ENCODE measurements at regions not wholly inside any gene's neighbourhood (a gene's known extent, or its start where the extent isn't known, plus 50 kb on each side); places are given as distances from the start of the nearest gene placed in this dataset.

DNA sequence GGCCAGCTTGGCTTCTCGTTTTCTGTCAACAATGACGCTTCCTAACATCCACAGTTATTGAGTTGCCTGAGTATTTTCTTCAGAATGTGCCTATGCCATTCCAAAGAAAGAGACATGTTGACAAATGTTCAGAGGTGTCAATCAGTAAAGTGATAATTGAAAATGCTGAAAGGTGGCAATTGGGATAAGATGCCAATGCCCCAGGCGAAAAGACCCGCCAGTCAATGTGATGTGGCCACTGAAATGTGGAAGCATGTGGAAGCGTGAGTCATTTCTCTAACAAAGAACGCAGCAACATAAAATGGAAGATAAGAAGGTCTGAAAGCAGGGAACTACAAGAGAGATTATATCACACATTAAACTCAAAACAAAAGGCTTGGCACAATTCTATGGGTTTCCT, 882.2 kb upstream of the SLC10A2 start:
- Histone ChIP-seq H4K20me1 (replicated peaks; ENCODE audit: insufficient read depth) (no peaks in the 10 kb centered on the region), H3K4me2 (no peak overlapping the region), H3K27me3 (ENCODE audit: insufficient read depth) (no peaks in the 10 kb centered on the region), H3K4me1 (ENCODE audit: insufficient read depth) (no peaks in the 10 kb centered on the region), H3F3A (replicated peaks; ENCODE audit: low read depth) (no peaks in the 10 kb centered on the region), H2AFZ (no peak overlapping the region), H3K27ac (ENCODE audit: low read depth) (no peak overlapping the region), H3K9me2 (ENCODE audit: insufficient read depth) (no peaks in the 10 kb centered on the region; the same call in 1 of the 2 replicates), H3K36me3 (ENCODE audit: insufficient read depth) (no peaks in the 10 kb centered on the region), H3K4me3 (no peak overlapping the region), H3K79me2 (replicated peaks; ENCODE audit: insufficient read depth) (no peaks in the 10 kb centered on the region)
- DNase-seq (ENCODE audit: low spot score) = no peak
- H3K36me3 Mint-ChIP-seq (ENCODE audit: low read depth) = no peaks in the 10 kb centered on the region
- H3K27ac Mint-ChIP-seq = no peak overlapping the region
- no peak for TF ChIP-seq STAT1 (IDR thresholded peaks at IDR 0.05; ENCODE audit: unreplicated experiment)
- TF ChIP-seq JUNB (IDR thresholded peaks at IDR 0.05; ENCODE audit: unreplicated experiment) = no peak
- no peak for TF ChIP-seq CTCF (conservative IDR thresholded peaks at IDR 0.05; ENCODE audit: low read depth in 2 of 2)
- no peak for TF ChIP-seq CREB1 (CRISPR knock-in tag; IDR thresholded peaks at IDR 0.05; ENCODE audit: low read depth)
- no peak for TF ChIP-seq NANOG (IDR thresholded peaks at IDR 0.05; ENCODE audit: borderline replicate concordance)
- no peak for TF ChIP-seq ZNF331 (CRISPR knock-in tag; IDR thresholded peaks at IDR 0.05; ENCODE audit: low read depth)
- TF ChIP-seq EZH2 (IDR thresholded peaks at IDR 0.05; ENCODE audit: low read depth, unreplicated experiment) = no peak
- TF ChIP-seq ZNF114 (CRISPR knock-in tag; IDR thresholded peaks at IDR 0.05) = no peak
- no peak for TF ChIP-seq EZH2phosphoT487 (IDR thresholded peaks at IDR 0.05; ENCODE audit: unreplicated experiment)
- no peak for TF ChIP-seq POLR2AphosphoS5 (IDR thresholded peaks at IDR 0.05; ENCODE audit: low read depth)
- ATAC-seq = no peak
- no peak overlapping the region for H3K4me3 Mint-ChIP-seq
- no peaks in the 10 kb centered on the region for H3K4me1 Mint-ChIP-seq
- no peaks in the 10 kb centered on the region for H3K27me3 Mint-ChIP-seq (ENCODE audit: insufficient read depth, low read depth, poor library complexity)
- H3K9me3 Mint-ChIP-seq = no peaks in the 10 kb centered on the region

DNA sequence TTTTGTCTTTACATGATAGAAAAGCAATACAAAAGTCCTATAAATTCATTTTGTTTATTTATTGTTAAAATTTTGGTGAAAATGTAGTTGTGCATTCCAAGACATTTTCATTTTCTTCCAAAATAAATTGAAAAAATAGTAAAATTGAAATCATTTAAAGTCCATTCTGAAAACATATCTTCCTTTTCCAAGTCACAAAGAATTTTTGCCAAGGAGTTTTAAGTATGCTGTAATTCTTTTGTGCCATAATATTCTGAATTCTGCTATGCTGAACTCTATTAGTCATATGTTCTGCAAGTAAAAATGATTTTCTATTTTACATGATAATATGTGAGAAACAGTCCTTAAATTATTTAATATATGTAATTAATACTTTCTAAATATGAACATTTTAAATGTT, 879.6 kb upstream of the SLC10A2 start:
- no peaks in the 10 kb centered on the region for H3K27me3 Mint-ChIP-seq (ENCODE audit: insufficient read depth, low read depth, poor library complexity)
- DNase-seq (ENCODE audit: low spot score) = no peak
- H3K27ac ChIP-seq (ENCODE audit: low read depth) = no peak overlapping the region
- H3K27ac Mint-ChIP-seq = no peak overlapping the region
- H3K4me1 ChIP-seq (ENCODE audit: insufficient read depth) = no peaks in the 10 kb centered on the region
- no peaks in the 10 kb centered on the region for H4K20me1 ChIP-seq (replicated peaks; ENCODE audit: insufficient read depth)
- no peaks in the 10 kb centered on the region for H3K79me2 ChIP-seq (replicated peaks; ENCODE audit: insufficient read depth)
- no peak for ATAC-seq
- no peak overlapping the region for H3K4me3 ChIP-seq
- peaks cover 5% of the 10 kb centered on the region; the same call in 2 of the 3 replicates for H3K9me3 Mint-ChIP-seq
- H3K4me3 Mint-ChIP-seq = no peak overlapping the region
- peaks cover 5% of the 10 kb centered on the region; the same call in 2 of the 3 replicates for H3K36me3 Mint-ChIP-seq (ENCODE audit: low read depth)
- H3K36me3 ChIP-seq (ENCODE audit: insufficient read depth) = no peaks in the 10 kb centered on the region
- H3K4me2 ChIP-seq = no peak overlapping the region
- no peak overlapping the region for H2AFZ ChIP-seq
- H3F3A ChIP-seq (replicated peaks; ENCODE audit: low read depth) = no peaks in the 10 kb centered on the region
- H3K4me1 Mint-ChIP-seq = peaks cover 5% of the 10 kb centered on the region; the same call in 2 of the 3 replicates
- H3K9me2 ChIP-seq (ENCODE audit: insufficient read depth) = peaks cover 4% of the 10 kb centered on the region; the same call in 1 of the 2 replicates
- H3K27me3 ChIP-seq (ENCODE audit: insufficient read depth) = no peaks in the 10 kb centered on the region
- TF ChIP-seq ZNF462 (CRISPR knock-in tag; IDR thresholded peaks at IDR 0.05) (no peak), POLR2AphosphoS5 (IDR thresholded peaks at IDR 0.05; ENCODE audit: low read depth) (no peak), JUNB (IDR thresholded peaks at IDR 0.05; ENCODE audit: unreplicated experiment) (no peak), ZNF331 (CRISPR knock-in tag; IDR thresholded peaks at IDR 0.05; ENCODE audit: low read depth) (no peak), CTCF (conservative IDR thresholded peaks at IDR 0.05; ENCODE audit: low read depth in 2 of 2) (no peak), ZNF114 (CRISPR knock-in tag; IDR thresholded peaks at IDR 0.05) (no peak), EZH2 (IDR thresholded peaks at IDR 0.05; ENCODE audit: low read depth, unreplicated experiment) (no peak), CREB1 (CRISPR knock-in tag; IDR thresholded peaks at IDR 0.05; ENCODE audit: low read depth) (no peak), NANOG (IDR thresholded peaks at IDR 0.05; ENCODE audit: borderline replicate concordance) (no peak), STAT1 (IDR thresholded peaks at IDR 0.05; ENCODE audit: unreplicated experiment) (no peak)

Measured in GM23338 (cell line).